ENCODE measurements at regions not wholly inside any gene's neighbourhood (a gene's known extent, or its start where the extent isn't known, plus 50 kb on each side); places are given as distances from the start of the nearest gene placed in this dataset.

DNA sequence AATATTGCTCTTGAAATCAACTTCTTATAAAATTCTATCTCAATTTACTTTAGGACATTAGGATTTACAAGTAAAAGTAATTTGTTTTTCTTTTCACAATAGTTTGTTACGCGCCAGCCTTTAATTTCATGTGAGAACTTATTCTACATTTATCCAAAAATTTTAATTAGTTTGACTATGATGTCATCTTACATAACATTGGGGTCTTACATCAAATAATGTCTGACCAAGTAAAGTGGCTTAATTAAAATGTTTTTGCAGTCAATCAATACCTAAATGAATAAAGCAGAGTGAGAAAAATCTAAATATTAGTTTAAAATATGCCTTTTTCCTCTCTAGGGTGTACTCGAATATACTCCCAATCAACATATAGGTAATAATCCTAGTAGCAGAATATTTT lies 666.2 kb upstream of the FBXO33 start:
- no peaks in the 10 kb centered on the region for H3K79me2 ChIP-seq (ENCODE audit: insufficient read depth, low read length)
- H3K9me2 ChIP-seq (replicated peaks; ENCODE audit: insufficient read depth, low read length) = no peaks in the 10 kb centered on the region
- no peaks in the 10 kb centered on the region for H4K20me1 ChIP-seq (ENCODE audit: low read depth, low read length)
- H3K36me3 ChIP-seq (ENCODE audit: low read length) = no peaks in the 10 kb centered on the region
- no peak for TF ChIP-seq EZH2phosphoT487 (conservative IDR thresholded peaks at IDR 0.05; ENCODE audit: low read length)
- TF ChIP-seq, protein P1, sequence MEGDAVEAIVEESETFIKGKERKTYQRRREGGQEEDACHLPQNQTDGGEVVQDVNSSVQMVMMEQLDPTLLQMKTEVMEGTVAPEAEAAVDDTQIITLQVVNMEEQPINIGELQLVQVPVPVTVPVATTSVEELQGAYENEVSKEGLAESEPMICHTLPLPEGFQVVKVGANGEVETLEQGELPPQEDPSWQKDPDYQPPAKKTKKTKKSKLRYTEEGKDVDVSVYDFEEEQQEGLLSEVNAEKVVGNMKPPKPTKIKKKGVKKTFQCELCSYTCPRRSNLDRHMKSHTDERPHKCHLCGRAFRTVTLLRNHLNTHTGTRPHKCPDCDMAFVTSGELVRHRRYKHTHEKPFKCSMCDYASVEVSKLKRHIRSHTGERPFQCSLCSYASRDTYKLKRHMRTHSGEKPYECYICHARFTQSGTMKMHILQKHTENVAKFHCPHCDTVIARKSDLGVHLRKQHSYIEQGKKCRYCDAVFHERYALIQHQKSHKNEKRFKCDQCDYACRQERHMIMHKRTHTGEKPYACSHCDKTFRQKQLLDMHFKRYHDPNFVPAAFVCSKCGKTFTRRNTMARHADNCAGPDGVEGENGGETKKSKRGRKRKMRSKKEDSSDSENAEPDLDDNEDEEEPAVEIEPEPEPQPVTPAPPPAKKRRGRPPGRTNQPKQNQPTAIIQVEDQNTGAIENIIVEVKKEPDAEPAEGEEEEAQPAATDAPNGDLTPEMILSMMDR (IDR thresholded peaks at IDR 0.05; ENCODE audit: insufficient read depth, low read length, poor library complexity, severe bottlenecking) = no peak
- no peak overlapping the region for H3K27ac ChIP-seq (ENCODE audit: low read depth, low read length)
- no peak overlapping the region for H3K4me2 ChIP-seq (ENCODE audit: low read depth, low read length, poor library complexity, severe bottlenecking)
- no peak overlapping the region for H3K4me3 ChIP-seq (ENCODE audit: insufficient read depth, low read length, poor library complexity, severe bottlenecking)
- no peaks in the 10 kb centered on the region for H3K27me3 ChIP-seq (ENCODE audit: low read length)
- H3K9ac ChIP-seq (ENCODE audit: low read length) = no peak overlapping the region
- H2AFZ ChIP-seq (ENCODE audit: low read depth, low read length, severe bottlenecking) = no peak overlapping the region
- no peaks in the 10 kb centered on the region for H3F3A ChIP-seq (ENCODE audit: insufficient read depth)
- no peaks in the 10 kb centered on the region for H3K9me3 ChIP-seq (ENCODE audit: insufficient read depth, low read length)

- H3K9me3 ChIP-seq (ENCODE audit: insufficient read depth, low read length) = no peaks in the 10 kb centered on the region
- H3K27me3 ChIP-seq (ENCODE audit: low read length) = no peaks in the 10 kb centered on the region
- no peaks in the 10 kb centered on the region for H3F3A ChIP-seq (ENCODE audit: insufficient read depth)
- H2AFZ ChIP-seq (ENCODE audit: low read depth, low read length, severe bottlenecking) = no peak overlapping the region
- no peaks in the 10 kb centered on the region for H3K36me3 ChIP-seq (ENCODE audit: low read length)
- H3K9me2 ChIP-seq (replicated peaks; ENCODE audit: insufficient read depth, low read length) = no peaks in the 10 kb centered on the region
- no peaks in the 10 kb centered on the region for H3K79me2 ChIP-seq (ENCODE audit: insufficient read depth, low read length)
- H4K20me1 ChIP-seq (ENCODE audit: low read depth, low read length) = no peaks in the 10 kb centered on the region
- no peak overlapping the region for H3K4me2 ChIP-seq (ENCODE audit: low read depth, low read length, poor library complexity, severe bottlenecking)
- no peak overlapping the region for H3K9ac ChIP-seq (ENCODE audit: low read length)
- TF ChIP-seq EZH2phosphoT487 (conservative IDR thresholded peaks at IDR 0.05; ENCODE audit: low read length) = no peak
- TF ChIP-seq, protein P1 (IDR thresholded peaks at IDR 0.05; ENCODE audit: insufficient read depth, low read length, poor library complexity, severe bottlenecking) = no peak
- no peak overlapping the region for H3K27ac ChIP-seq (ENCODE audit: low read depth, low read length)
- H3K4me3 ChIP-seq (ENCODE audit: insufficient read depth, low read length, poor library complexity, severe bottlenecking) = no peak overlapping the region
Measured at GRCh38 chr14:40096968-40097367, 664.7 kb upstream of the FBXO33 start.

DNA sequence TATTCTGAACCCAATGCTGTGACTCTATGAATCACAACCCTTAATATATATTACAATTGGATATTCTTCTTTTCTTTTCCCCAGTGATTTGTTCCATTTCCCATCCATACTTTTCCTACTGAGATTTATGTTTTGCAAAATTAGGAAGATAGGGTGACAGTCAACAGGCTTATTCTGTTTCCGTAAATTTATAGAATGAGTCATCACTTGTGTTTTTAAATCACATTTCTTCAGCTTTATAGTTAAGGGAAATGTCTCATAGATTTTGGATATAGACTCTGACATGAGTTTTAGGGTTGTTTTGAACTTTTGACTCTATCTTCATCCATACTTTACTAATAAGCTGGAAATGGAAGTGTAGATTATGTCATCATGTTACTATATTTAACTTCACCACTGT lies 661.6 kb upstream of the FBXO33 start:
- Histone ChIP-seq H3K27ac (ENCODE audit: low read depth, low read length) (no peak overlapping the region), H3K9ac (ENCODE audit: low read length) (no peak overlapping the region), H2AFZ (ENCODE audit: low read depth, low read length, severe bottlenecking) (no peak overlapping the region), H3K36me3 (ENCODE audit: low read length) (no peaks in the 10 kb centered on the region), H3F3A (ENCODE audit: insufficient read depth) (0 out of 2 replicates have a peak, but pooled peaks cover 4% of the 10 kb centered on the region), H3K79me2 (ENCODE audit: insufficient read depth, low read length) (no peaks in the 10 kb centered on the region), H4K20me1 (ENCODE audit: low read depth, low read length) (no peaks in the 10 kb centered on the region), H3K27me3 (ENCODE audit: low read length) (no peaks in the 10 kb centered on the region), H3K4me2 (ENCODE audit: low read depth, low read length, poor library complexity, severe bottlenecking) (no peak overlapping the region), H3K9me2 (replicated peaks; ENCODE audit: insufficient read depth, low read length) (no peaks in the 10 kb centered on the region), H3K4me3 (ENCODE audit: insufficient read depth, low read length, poor library complexity, severe bottlenecking) (no peak overlapping the region), H3K9me3 (ENCODE audit: insufficient read depth, low read length) (no peaks in the 10 kb centered on the region)
- TF ChIP-seq EZH2phosphoT487 (conservative IDR thresholded peaks at IDR 0.05; ENCODE audit: low read length) = no peak
- TF ChIP-seq, protein P1 (IDR thresholded peaks at IDR 0.05; ENCODE audit: insufficient read depth, low read length, poor library complexity, severe bottlenecking) = no peak
